OCI-LY1 (cell line): ENCODE measurements at regions not wholly inside any gene's neighbourhood (a gene's known extent, or its start where the extent isn't known, plus 50 kb on each side); places are given as distances from the start of the nearest gene placed in this dataset.

Source experiments
- CTCF ChIP-seq: fragments of 200-600 bp; sonication (generic), shearing (Covaris generic); IDR thresholded peaks from 2 replicates; pipeline ENCODE4 v1.5.1; 2017; ENCODE audit warnings: mild to moderate bottlenecking, antibody characterized with exemption, low read length, moderate library complexity, mixed read lengths
- EZH2 ChIP-seq: fragments of 200-600 bp; sonication (generic), shearing (Covaris generic); IDR thresholded peaks from 2 replicates; pipeline ENCODE4 v1.8.0; 2017; ENCODE audit warnings: borderline replicate concordance, mixed run types, mild to moderate bottlenecking, antibody characterized with exemption, low read length, moderate library complexity, mixed read lengths

GRCh38 chr2:22248851-22249250 lies 1125.1 kb downstream of the TDRD15 start:
- no peak for TF ChIP-seq CTCF
- no peak for TF ChIP-seq EZH2
